H9 (cell line): ENCODE measurements at regions not wholly inside any gene's neighbourhood (a gene's known extent, or its start where the extent isn't known, plus 50 kb on each side); places are given as distances from the start of the nearest gene placed in this dataset.

Experiments used
- DNase-seq: peaks from one replicate; pipeline ENCODE4 v3.0.0-alpha.2; 2017
- H2AFZ ChIP-seq: one replicate; pipeline ENCODE4 v1.6.1; 2013; ENCODE audit warnings: mild to moderate bottlenecking, low read length, control low read depth, moderate library complexity
- H2AK5ac ChIP-seq: 2 replicates; pipeline ENCODE4 v1.6.1; 2013; ENCODE audit warnings: low read length, control low read depth, mixed read lengths; ENCODE audit not compliant: insufficient read length
- H2BK120ac ChIP-seq: one replicate; pipeline ENCODE4 v1.6.1; 2013; ENCODE audit warnings: low read depth, mild to moderate bottlenecking, low read length, control low read depth, inconsistent platforms; ENCODE audit not compliant: poor library complexity, severe bottlenecking
- H2BK12ac ChIP-seq: 2 replicates; pipeline ENCODE4 v1.6.1; 2013; ENCODE audit warnings: low read length, control low read depth, mixed read lengths, low read depth; ENCODE audit not compliant: insufficient read length
- H2BK15ac ChIP-seq: 2 replicates; pipeline ENCODE4 v1.6.1; 2013; ENCODE audit warnings: low read depth, low read length, control low read depth
- H2BK20ac ChIP-seq: one replicate; pipeline ENCODE4 v1.6.1; 2013; ENCODE audit warnings: low read depth, mild to moderate bottlenecking, low read length, control low read depth, inconsistent platforms; ENCODE audit not compliant: poor library complexity, severe bottlenecking
- H2BK5ac ChIP-seq: 2 replicates; pipeline ENCODE4 v1.6.1; 2013; ENCODE audit warnings: low read length, control low read depth, mixed read lengths; ENCODE audit not compliant: insufficient read length
- H3K14ac ChIP-seq: 2 replicates; pipeline ENCODE4 v1.6.1; 2013; ENCODE audit warnings: low read length, control low read depth; ENCODE audit not compliant: insufficient read depth
- H3K18ac ChIP-seq: 2 replicates; pipeline ENCODE4 v1.6.1; 2013; ENCODE audit warnings: low read depth, mild to moderate bottlenecking, mixed read lengths, low read length, control low read depth; ENCODE audit not compliant: insufficient read length
- H3K23ac ChIP-seq: 2 replicates; pipeline ENCODE4 v1.6.1; 2013; ENCODE audit warnings: low read length, control low read depth, mixed read lengths, low read depth; ENCODE audit not compliant: insufficient read length
- H3K23me2 ChIP-seq: 2 replicates; pipeline ENCODE4 v1.6.1; 2013; ENCODE audit warnings: low read depth, mild to moderate bottlenecking, mixed read lengths, low read length, control low read depth; ENCODE audit not compliant: insufficient read length, poor library complexity, severe bottlenecking
- H3K27ac ChIP-seq: 2 replicates; pipeline ENCODE4 v1.5.1; 2013; ENCODE audit warnings: low read length, control low read depth, mixed read lengths, low read depth; ENCODE audit not compliant: insufficient read length
- H3K27me3 ChIP-seq: 2 replicates; pipeline ENCODE4 v1.6.1; 2013; ENCODE audit warnings: low read length, control low read depth, inconsistent platforms; ENCODE audit not compliant: insufficient read depth
- H3K4ac ChIP-seq: 2 replicates; pipeline ENCODE4 v1.6.1; 2013; ENCODE audit warnings: low read depth, mild to moderate bottlenecking, control low read depth, inconsistent platforms, low read length, moderate library complexity
- H3K4me1 ChIP-seq: 2 replicates; pipeline ENCODE4 v1.6.1; 2013; ENCODE audit warnings: low read length, control low read depth, inconsistent platforms; ENCODE audit not compliant: insufficient read depth
- H3K4me2 ChIP-seq: 2 replicates; pipeline ENCODE4 v1.6.1; 2013; ENCODE audit warnings: low read length, control low read depth, mixed read lengths; ENCODE audit not compliant: insufficient read length, insufficient read depth
- H3K56ac ChIP-seq: 2 replicates; pipeline ENCODE4 v1.6.1; 2013; ENCODE audit warnings: low read depth, mild to moderate bottlenecking, mixed read lengths, low read length, control low read depth; ENCODE audit not compliant: insufficient read length
- H3K79me1 ChIP-seq: 2 replicates; pipeline ENCODE4 v1.6.1; 2013; ENCODE audit warnings: low read depth, mild to moderate bottlenecking, moderate library complexity, low read length, control low read depth, inconsistent platforms; ENCODE audit not compliant: insufficient read depth, poor library complexity, severe bottlenecking
- H3K79me2 ChIP-seq: 2 replicates; pipeline ENCODE4 v1.6.1; 2013; ENCODE audit warnings: low read length, control low read depth, inconsistent platforms; ENCODE audit not compliant: insufficient read depth
- H3K9ac ChIP-seq: 2 replicates; pipeline ENCODE4 v1.6.1; 2013; ENCODE audit warnings: low read length, control low read depth, mixed read lengths; ENCODE audit not compliant: insufficient read length; ENCODE audit errors: extremely low read depth
- H3K9me3 ChIP-seq: one replicate; pipeline ENCODE4 v1.6.1; 2013; ENCODE audit warnings: low read depth, low read length, inconsistent platforms; ENCODE audit not compliant: control insufficient read depth
- H3T11ph ChIP-seq: one replicate; pipeline ENCODE4 v1.6.1; 2013; ENCODE audit warnings: mild to moderate bottlenecking, low read length, control low read depth, inconsistent platforms
- H4K20me1 ChIP-seq: one replicate; pipeline ENCODE4 v1.6.1; 2013; ENCODE audit not compliant: control insufficient read depth, insufficient read length, insufficient read depth
- H4K5ac ChIP-seq: 2 replicates; pipeline ENCODE4 v1.6.1; 2013; ENCODE audit warnings: low read depth, mild to moderate bottlenecking, mixed read lengths, low read length, control low read depth; ENCODE audit not compliant: insufficient read length
- H4K8ac ChIP-seq: replicated peaks from 2 replicates; pipeline ENCODE4 v1.6.1; 2013; ENCODE audit warnings: low read length, control low read depth, mixed read lengths, low read depth; ENCODE audit not compliant: insufficient read length
- H4K91ac ChIP-seq: 2 replicates; pipeline ENCODE4 v1.6.1; 2013; ENCODE audit warnings: low read depth, mild to moderate bottlenecking, moderate library complexity, mixed read lengths, low read length, control low read depth; ENCODE audit not compliant: insufficient read length
- H3K27ac Mint-ChIP-seq, 3 experiments: 2 replicates in 2 of 3; 3 replicates in 1 of 3; pipeline ENCODE4 v1.8.0; 2020 to 2021; ENCODE audit warnings: mixed read lengths in 3 of 3, mild to moderate bottlenecking in 1 of 3, moderate library complexity in 1 of 3
- H3K27me3 Mint-ChIP-seq: 2 replicates; pipeline ENCODE4 v1.8.0; 2021; ENCODE audit warnings: low read depth, mild to moderate bottlenecking, moderate library complexity, mixed read lengths
- H3K36me3 Mint-ChIP-seq, 3 experiments: 2 replicates in 2 of 3; 3 replicates in 1 of 3; pipeline ENCODE4 v1.8.0; 2020 to 2021; ENCODE audit warnings: low read depth in 3 of 3, mixed read lengths in 3 of 3; ENCODE audit not compliant: insufficient read depth in 1 of 3
- H3K4me1 Mint-ChIP-seq, 2 experiments: 2 replicates each; pipeline ENCODE4 v1.8.0; 2020; ENCODE audit warnings: mixed read lengths in 2 of 2
- H3K4me3 Mint-ChIP-seq, 2 experiments: 2 replicates in 1 of 2; 3 replicates in 1 of 2; pipeline ENCODE4 v1.8.0; 2020 to 2021; ENCODE audit warnings: mild to moderate bottlenecking in 2 of 2, mixed read lengths in 2 of 2, moderate library complexity in 1 of 2
- H3K9me3 Mint-ChIP-seq, 2 experiments: 2 replicates in 1 of 2; 3 replicates in 1 of 2; pipeline ENCODE4 v1.8.0; 2020; ENCODE audit warnings: mild to moderate bottlenecking in 2 of 2, mixed read lengths in 2 of 2, moderate library complexity in 1 of 2
- WGBS: extraction: QIAGEN DNeasy Blood & Tissue Kit; methylation state at CpG from one replicate; pipeline ENCODE4 v1.1.7; 2013; ENCODE audit warnings: missing lambda C conversion rate, low lambda C conversion rate, mixed read lengths; ENCODE audit not compliant: insufficient read length; ENCODE audit errors: extremely low coverage; 5-methylcytosine and 5-hydroxymethylcytosine counted together
- TF ChIP-seq, protein P1 (sequence below): fragments of 200-600 bp; sonication (generic); conservative IDR thresholded peaks from 3 replicates; pipeline ENCODE4 v1.8.0; 2021; ENCODE audit warnings: antibody characterized with exemption, mild to moderate bottlenecking

- H2BK120ac ChIP-seq, result no peak overlapping the region
- no peaks in the 10 kb centered on the region for H3K9me3 ChIP-seq
- no peaks in the 10 kb centered on the region for H4K20me1 ChIP-seq
- H3K27ac Mint-ChIP-seq, result no peak overlapping the region
- no peaks in the 10 kb centered on the region for H3K79me2 ChIP-seq
- DNase-seq, result no peak
- H2AK5ac ChIP-seq, result no peak overlapping the region
- H3K23me2 ChIP-seq, result no peaks in the 10 kb centered on the region
- WGBS, result no CpG with 5 or more reads among the region's 11 CpGs
- no peak overlapping the region for H3K4me2 ChIP-seq
- no peak overlapping the region for H2AFZ ChIP-seq
- H2BK15ac ChIP-seq, result no peak overlapping the region
- H3K9me3 Mint-ChIP-seq, result peaks cover 0 to 3% of the 10 kb centered on the region in 2 experiments; a peak in 1 of 5 replicates
- H3K4ac ChIP-seq, result no peak overlapping the region
- H3K27me3 ChIP-seq, result no peaks in the 10 kb centered on the region
- no peak overlapping the region for H3K56ac ChIP-seq
- no peaks in the 10 kb centered on the region for H3K36me3 Mint-ChIP-seq
- no peak overlapping the region for H3K4me3 Mint-ChIP-seq
- H3K27ac ChIP-seq, result no peak overlapping the region
- H2BK12ac ChIP-seq, result no peak overlapping the region
- peaks cover 5 to 9% of the 10 kb centered on the region in 2 experiments; a peak in 3 of 4 replicates for H3K4me1 Mint-ChIP-seq
- no peak overlapping the region for H2BK5ac ChIP-seq
- H4K8ac ChIP-seq, result no peak overlapping the region
- no peaks in the 10 kb centered on the region for H3K79me1 ChIP-seq
- TF ChIP-seq, protein P1, sequence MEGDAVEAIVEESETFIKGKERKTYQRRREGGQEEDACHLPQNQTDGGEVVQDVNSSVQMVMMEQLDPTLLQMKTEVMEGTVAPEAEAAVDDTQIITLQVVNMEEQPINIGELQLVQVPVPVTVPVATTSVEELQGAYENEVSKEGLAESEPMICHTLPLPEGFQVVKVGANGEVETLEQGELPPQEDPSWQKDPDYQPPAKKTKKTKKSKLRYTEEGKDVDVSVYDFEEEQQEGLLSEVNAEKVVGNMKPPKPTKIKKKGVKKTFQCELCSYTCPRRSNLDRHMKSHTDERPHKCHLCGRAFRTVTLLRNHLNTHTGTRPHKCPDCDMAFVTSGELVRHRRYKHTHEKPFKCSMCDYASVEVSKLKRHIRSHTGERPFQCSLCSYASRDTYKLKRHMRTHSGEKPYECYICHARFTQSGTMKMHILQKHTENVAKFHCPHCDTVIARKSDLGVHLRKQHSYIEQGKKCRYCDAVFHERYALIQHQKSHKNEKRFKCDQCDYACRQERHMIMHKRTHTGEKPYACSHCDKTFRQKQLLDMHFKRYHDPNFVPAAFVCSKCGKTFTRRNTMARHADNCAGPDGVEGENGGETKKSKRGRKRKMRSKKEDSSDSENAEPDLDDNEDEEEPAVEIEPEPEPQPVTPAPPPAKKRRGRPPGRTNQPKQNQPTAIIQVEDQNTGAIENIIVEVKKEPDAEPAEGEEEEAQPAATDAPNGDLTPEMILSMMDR, result no peak; the same call in 2 of the 3 replicates
- no peak overlapping the region for H3K23ac ChIP-seq
- H3K27me3 Mint-ChIP-seq, result no peaks in the 10 kb centered on the region
- H4K91ac ChIP-seq, result no peak overlapping the region
- no peak overlapping the region for H3K18ac ChIP-seq
- H3K14ac ChIP-seq, result no peak overlapping the region
- no peak overlapping the region for H3T11ph ChIP-seq
- no peaks in the 10 kb centered on the region for H3K4me1 ChIP-seq
- H2BK20ac ChIP-seq, result no peak overlapping the region
- H4K5ac ChIP-seq, result no peak overlapping the region
- H3K9ac ChIP-seq, result no peak overlapping the region
Observed at GRCh38 chr10:128922619-128923196, 544.3 kb upstream of the MGMT start.
